ENCODE measurements at regions not wholly inside any gene's neighbourhood (a gene's known extent, or its start where the extent isn't known, plus 50 kb on each side); places are given as distances from the start of the nearest gene placed in this dataset.
"Not testable (repeated sequence)": the region's sequence is repeated elsewhere in the genome, so short reads cannot be mapped to it uniquely, and the experiment has no call there.

- H3K23me2 ChIP-seq (ENCODE audit: low read depth, low read length); H2BK12ac ChIP-seq (ENCODE audit: low read depth, low read length); DNase-seq (ENCODE audit: low read depth in 1 of 2, low spot score in 2 of 2); H3K4ac ChIP-seq (replicated peaks; ENCODE audit: insufficient read length, low read depth, low read length); H3K4me1 ChIP-seq (replicated peaks in 1 of 4; ENCODE audit: control insufficient read depth in 3 of 4, insufficient read depth in 4 of 4, low read length in 3 of 4); H3K36me3 ChIP-seq (ENCODE audit: control insufficient read depth in 2 of 4, insufficient read depth in 4 of 4, low read length in 3 of 4); H3K4me2 ChIP-seq (ENCODE audit: insufficient read depth in 1 of 2, low read depth in 2 of 2, low read length in 2 of 2); CTCF ChIA-PET (ENCODE audit: partially characterized antibody); H3K4me3 ChIP-seq (ENCODE audit: extremely low read depth in 1 of 4, insufficient read depth in 2 of 4, low read depth in 3 of 4, low read length in 4 of 4); H3K23ac ChIP-seq (ENCODE audit: insufficient read length); H2BK5ac ChIP-seq (ENCODE audit: low read depth, low read length); H2BK120ac ChIP-seq (replicated peaks; ENCODE audit: low read depth, low read length); FAIRE-seq; H4K5ac ChIP-seq (ENCODE audit: insufficient read length, low read depth, low read length); H3K56ac ChIP-seq (replicated peaks; ENCODE audit: insufficient read length, low read depth, low read length); H3K14ac ChIP-seq (ENCODE audit: insufficient read length); H3K18ac ChIP-seq (ENCODE audit: extremely low read depth, low read length); H2BK15ac ChIP-seq (ENCODE audit: low read length); POLR2A ChIA-PET (ENCODE audit: partially characterized antibody); H3K27me3 ChIP-seq (replicated peaks in 1 of 4; ENCODE audit: control insufficient read depth in 3 of 4, extremely low read depth in 1 of 4, insufficient read depth in 3 of 4, low read length in 3 of 4); H4K8ac ChIP-seq (ENCODE audit: extremely low read depth, insufficient read depth, low read length); H2AK5ac ChIP-seq (ENCODE audit: low read depth, low read length); H3K79me2 ChIP-seq (ENCODE audit: control insufficient read depth in 1 of 2, insufficient read depth in 2 of 2, low read length in 2 of 2); H3K27ac ChIP-seq (ENCODE audit: low read depth, low read length); H3K9ac ChIP-seq (replicated peaks in 1 of 4; ENCODE audit: extremely low read depth in 1 of 4, low read depth in 3 of 4, low read length in 3 of 4); H4K20me1 ChIP-seq (replicated peaks in 1 of 2; ENCODE audit: control insufficient read depth in 1 of 2, insufficient read depth in 2 of 2, low read length in 2 of 2); H4K91ac ChIP-seq (replicated peaks; ENCODE audit: insufficient read length, low read length); H2BK20ac ChIP-seq (ENCODE audit: low read length); H2AFZ ChIP-seq (ENCODE audit: low read length); H3K79me1 ChIP-seq (ENCODE audit: low read depth, low read length): not testable (repeated sequence)
- no CpG with 5 or more reads among the region's 15 CpGs for whole genome bisulfite sequencing, 2 experiments (ENCODE audit: extremely low coverage in 1 of 2, insufficient coverage in 1 of 2, insufficient read length in 1 of 2, insufficient replicate concordance in 2 of 2, low coverage in 1 of 2, low lambda C conversion rate in 2 of 2, missing lambda C conversion rate in 1 of 2)
- H3K9me3 ChIP-seq (ENCODE audit: insufficient read depth in 2 of 2, low read depth in 1 of 2, low read length in 1 of 2), result peaks cover 0 to 12% of the 10 kb centered on the region in 2 experiments; a peak in 2 of 4 replicates
Measured at GRCh38 chr14:19241451-19241850, 192.7 kb downstream of the POTEG start.

- H3K27me3 ChIP-seq (replicated peaks in 1 of 4; ENCODE audit: control insufficient read depth in 3 of 4, extremely low read depth in 1 of 4, insufficient read depth in 3 of 4, low read length in 3 of 4); H4K8ac ChIP-seq (ENCODE audit: extremely low read depth, insufficient read depth, low read length); H3K79me2 ChIP-seq (ENCODE audit: control insufficient read depth in 1 of 2, insufficient read depth in 2 of 2, low read length in 2 of 2); H3K4me2 ChIP-seq (ENCODE audit: insufficient read depth in 1 of 2, low read depth in 2 of 2, low read length in 2 of 2); H3K4ac ChIP-seq (replicated peaks; ENCODE audit: insufficient read length, low read depth, low read length); H2BK12ac ChIP-seq (ENCODE audit: low read depth, low read length); H3K18ac ChIP-seq (ENCODE audit: extremely low read depth, low read length); H3K9ac ChIP-seq (replicated peaks in 1 of 4; ENCODE audit: extremely low read depth in 1 of 4, low read depth in 3 of 4, low read length in 3 of 4); CTCF ChIA-PET (ENCODE audit: partially characterized antibody); H4K20me1 ChIP-seq (replicated peaks in 1 of 2; ENCODE audit: control insufficient read depth in 1 of 2, insufficient read depth in 2 of 2, low read length in 2 of 2); FAIRE-seq; H2BK20ac ChIP-seq (ENCODE audit: low read length); H4K91ac ChIP-seq (replicated peaks; ENCODE audit: insufficient read length, low read length); H3K56ac ChIP-seq (replicated peaks; ENCODE audit: insufficient read length, low read depth, low read length); DNase-seq (ENCODE audit: low read depth in 1 of 2, low spot score in 2 of 2); POLR2A ChIA-PET (ENCODE audit: partially characterized antibody); H3K36me3 ChIP-seq (ENCODE audit: control insufficient read depth in 2 of 4, insufficient read depth in 4 of 4, low read length in 3 of 4); H3K23ac ChIP-seq (ENCODE audit: insufficient read length); H2BK5ac ChIP-seq (ENCODE audit: low read depth, low read length); H3K14ac ChIP-seq (ENCODE audit: insufficient read length); H3K23me2 ChIP-seq (ENCODE audit: low read depth, low read length); H2BK15ac ChIP-seq (ENCODE audit: low read length); H3K4me3 ChIP-seq (ENCODE audit: extremely low read depth in 1 of 4, insufficient read depth in 2 of 4, low read depth in 3 of 4, low read length in 4 of 4); H4K5ac ChIP-seq (ENCODE audit: insufficient read length, low read depth, low read length); H3K79me1 ChIP-seq (ENCODE audit: low read depth, low read length); H3K4me1 ChIP-seq (replicated peaks in 1 of 4; ENCODE audit: control insufficient read depth in 3 of 4, insufficient read depth in 4 of 4, low read length in 3 of 4); H3K27ac ChIP-seq (ENCODE audit: low read depth, low read length); H2AFZ ChIP-seq (ENCODE audit: low read length); H2BK120ac ChIP-seq (replicated peaks; ENCODE audit: low read depth, low read length); H2AK5ac ChIP-seq (ENCODE audit: low read depth, low read length): not testable (repeated sequence)
- H3K9me3 ChIP-seq (ENCODE audit: insufficient read depth in 2 of 2, low read depth in 1 of 2, low read length in 1 of 2), result peaks cover 0 to 11% of the 10 kb centered on the region in 2 experiments; a peak in 2 of 4 replicates
- no CpG with 5 or more reads among the region's 15 CpGs for WGBS, 2 experiments (ENCODE audit: extremely low coverage in 1 of 2, insufficient coverage in 1 of 2, insufficient read length in 1 of 2, insufficient replicate concordance in 2 of 2, low coverage in 1 of 2, low lambda C conversion rate in 2 of 2, missing lambda C conversion rate in 1 of 2)
Measured at GRCh38 chr14:19242529-19242928, 191.6 kb downstream of the POTEG start.
